Mammary epithelial cell (primary cell): ENCODE measurements at regions not wholly inside any gene's neighbourhood (a gene's known extent, or its start where the extent isn't known, plus 50 kb on each side); places are given as distances from the start of the nearest gene placed in this dataset.

Experiments used
- EZH2 ChIP-seq: IDR thresholded peaks from 2 replicates; pipeline ENCODE4 v1.6.1; 2012; ENCODE audit warnings: low read length, inconsistent platforms, borderline replicate concordance
- TF ChIP-seq, protein P1 (sequence below), 2 donors: IDR thresholded peaks in 1 of 2; conservative IDR thresholded peaks in 1 of 2; 2 replicates each; pipeline ENCODE4 v1.5.1; 2011 to 2012; ENCODE audit warnings: inconsistent platforms in 2 of 2, low read length in 2 of 2, mild to moderate bottlenecking in 2 of 2, control low read depth in 1 of 2, low read depth in 1 of 2; ENCODE audit not compliant: insufficient read depth in 1 of 2; ENCODE audit errors: extremely low read depth in 1 of 2

DNA sequence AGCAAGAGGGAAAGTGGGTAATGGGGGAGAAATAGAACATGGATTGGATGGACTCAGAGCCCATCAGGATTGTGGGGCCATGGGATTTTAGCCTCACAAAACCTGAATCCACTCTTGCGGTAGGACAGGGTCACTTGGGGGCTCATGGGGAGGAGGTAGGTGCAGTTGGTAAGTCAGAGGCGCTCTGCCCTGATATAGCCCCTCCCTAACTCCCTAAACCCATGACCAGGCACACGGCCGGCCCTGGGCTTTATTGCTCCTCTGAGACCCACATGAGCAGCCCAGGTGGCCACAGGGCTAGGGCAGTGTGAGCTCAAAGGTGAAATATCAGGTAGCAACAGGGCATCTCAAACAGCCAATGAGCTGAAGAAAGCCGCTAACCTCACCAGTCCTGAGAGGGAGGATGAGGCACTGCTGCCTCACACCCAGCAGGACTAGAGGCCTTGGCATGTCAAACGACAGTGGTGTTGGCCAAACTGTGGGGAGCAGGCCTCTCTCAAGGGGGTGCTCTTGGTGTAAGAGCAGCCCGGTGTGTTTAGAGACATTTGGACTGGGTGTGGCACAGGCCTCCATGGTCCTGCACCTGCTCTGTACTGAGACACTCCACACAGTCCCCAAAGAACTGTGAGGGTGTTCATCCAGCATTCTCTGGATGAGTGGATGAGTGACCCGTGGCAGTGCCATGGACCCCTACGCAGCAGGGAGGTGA is 90.8 kb upstream of the HS6ST1 start:
- TF ChIP-seq, protein P1, sequence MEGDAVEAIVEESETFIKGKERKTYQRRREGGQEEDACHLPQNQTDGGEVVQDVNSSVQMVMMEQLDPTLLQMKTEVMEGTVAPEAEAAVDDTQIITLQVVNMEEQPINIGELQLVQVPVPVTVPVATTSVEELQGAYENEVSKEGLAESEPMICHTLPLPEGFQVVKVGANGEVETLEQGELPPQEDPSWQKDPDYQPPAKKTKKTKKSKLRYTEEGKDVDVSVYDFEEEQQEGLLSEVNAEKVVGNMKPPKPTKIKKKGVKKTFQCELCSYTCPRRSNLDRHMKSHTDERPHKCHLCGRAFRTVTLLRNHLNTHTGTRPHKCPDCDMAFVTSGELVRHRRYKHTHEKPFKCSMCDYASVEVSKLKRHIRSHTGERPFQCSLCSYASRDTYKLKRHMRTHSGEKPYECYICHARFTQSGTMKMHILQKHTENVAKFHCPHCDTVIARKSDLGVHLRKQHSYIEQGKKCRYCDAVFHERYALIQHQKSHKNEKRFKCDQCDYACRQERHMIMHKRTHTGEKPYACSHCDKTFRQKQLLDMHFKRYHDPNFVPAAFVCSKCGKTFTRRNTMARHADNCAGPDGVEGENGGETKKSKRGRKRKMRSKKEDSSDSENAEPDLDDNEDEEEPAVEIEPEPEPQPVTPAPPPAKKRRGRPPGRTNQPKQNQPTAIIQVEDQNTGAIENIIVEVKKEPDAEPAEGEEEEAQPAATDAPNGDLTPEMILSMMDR (conservative IDR thresholded peaks at IDR 0.05 in 1 of 2, IDR thresholded peaks at IDR 0.05 in 1 of 2; ENCODE audit: extremely low read depth in 1 of 2, insufficient read depth in 1 of 2, low read depth in 1 of 2, low read length in 2 of 2) = no peak
- TF ChIP-seq EZH2 = no peak
